ENCODE measurements at regions not wholly inside any gene's neighbourhood (a gene's known extent, or its start where the extent isn't known, plus 50 kb on each side); places are given as distances from the start of the nearest gene placed in this dataset.

DNA sequence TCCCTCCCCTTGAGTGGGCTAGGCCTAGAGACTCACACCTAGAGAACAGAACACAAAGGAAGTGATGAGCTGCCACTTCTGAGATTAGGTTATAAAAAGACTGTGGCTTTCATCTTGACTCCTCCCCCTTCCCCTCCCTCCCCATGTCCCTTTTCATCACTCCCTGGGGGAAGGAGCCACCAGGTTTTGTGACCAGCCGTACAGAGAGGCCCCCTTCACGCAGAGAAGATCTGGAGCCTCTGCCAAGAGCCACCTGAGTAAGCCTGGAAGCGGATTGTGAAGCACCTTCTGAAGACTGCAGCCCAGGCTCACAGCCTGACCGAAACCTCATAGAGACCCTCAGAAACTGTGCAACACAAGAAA is 118.4 kb upstream of the NXT1 start:
- Histone ChIP-seq H3K27ac (no peak overlapping the region), H3K9me3 (no peaks in the 10 kb centered on the region), H3K4me3 (no peak overlapping the region), H3K36me3 (no peaks in the 10 kb centered on the region), H3K4me1 (ENCODE audit: control insufficient read depth in 1 of 2, low read depth in 2 of 2) (peaks cover 0 to 11% of the 10 kb centered on the region in 2 donors), H3K27me3 (replicated peaks; ENCODE audit: insufficient read depth) (no peaks in the 10 kb centered on the region)
- DNase-seq (ENCODE audit: low spot score) (no peak), ATAC-seq (ENCODE audit: insufficient number of reproducible peaks, low FRiP score, low read depth) (no peak)
- TF ChIP-seq, protein P1, sequence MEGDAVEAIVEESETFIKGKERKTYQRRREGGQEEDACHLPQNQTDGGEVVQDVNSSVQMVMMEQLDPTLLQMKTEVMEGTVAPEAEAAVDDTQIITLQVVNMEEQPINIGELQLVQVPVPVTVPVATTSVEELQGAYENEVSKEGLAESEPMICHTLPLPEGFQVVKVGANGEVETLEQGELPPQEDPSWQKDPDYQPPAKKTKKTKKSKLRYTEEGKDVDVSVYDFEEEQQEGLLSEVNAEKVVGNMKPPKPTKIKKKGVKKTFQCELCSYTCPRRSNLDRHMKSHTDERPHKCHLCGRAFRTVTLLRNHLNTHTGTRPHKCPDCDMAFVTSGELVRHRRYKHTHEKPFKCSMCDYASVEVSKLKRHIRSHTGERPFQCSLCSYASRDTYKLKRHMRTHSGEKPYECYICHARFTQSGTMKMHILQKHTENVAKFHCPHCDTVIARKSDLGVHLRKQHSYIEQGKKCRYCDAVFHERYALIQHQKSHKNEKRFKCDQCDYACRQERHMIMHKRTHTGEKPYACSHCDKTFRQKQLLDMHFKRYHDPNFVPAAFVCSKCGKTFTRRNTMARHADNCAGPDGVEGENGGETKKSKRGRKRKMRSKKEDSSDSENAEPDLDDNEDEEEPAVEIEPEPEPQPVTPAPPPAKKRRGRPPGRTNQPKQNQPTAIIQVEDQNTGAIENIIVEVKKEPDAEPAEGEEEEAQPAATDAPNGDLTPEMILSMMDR (IDR thresholded peaks at IDR 0.05), result no peak

DNA sequence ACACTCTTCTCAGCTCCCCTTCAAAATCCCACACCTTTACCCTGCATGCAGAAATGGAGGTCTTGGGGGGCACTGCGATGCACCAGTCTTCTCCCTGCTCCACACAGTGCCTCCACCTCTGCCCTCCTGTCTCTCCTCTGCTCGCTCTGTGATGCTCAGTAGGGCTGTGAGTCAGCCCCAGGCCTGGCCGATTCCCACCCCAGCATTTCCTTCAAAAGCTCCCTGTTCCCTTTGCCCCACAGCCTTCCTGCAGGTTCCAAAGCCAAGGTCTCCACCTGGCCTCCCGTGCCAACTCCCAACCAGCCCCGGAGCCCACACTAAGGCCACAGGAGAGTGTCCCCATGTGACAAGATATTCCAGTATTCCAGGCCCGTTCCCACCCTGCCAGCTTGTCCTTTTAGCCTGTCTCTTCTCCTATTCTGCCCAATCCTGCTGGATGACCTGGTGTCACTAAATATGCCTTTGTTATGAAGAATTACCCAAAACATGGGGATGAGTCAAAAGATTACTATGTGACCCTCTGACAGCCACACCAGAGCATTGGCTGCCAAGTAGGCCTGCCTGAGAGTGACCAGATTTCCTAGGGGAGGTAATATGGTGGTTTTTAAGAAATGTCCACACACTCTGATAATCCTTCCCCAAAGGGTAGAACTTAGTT is 118.9 kb upstream of the NXT1 start:
- H3K27me3 ChIP-seq (replicated peaks; ENCODE audit: insufficient read depth), result no peaks in the 10 kb centered on the region
- H3K4me1 ChIP-seq (ENCODE audit: control insufficient read depth in 1 of 2, low read depth in 2 of 2), result peaks cover 0 to 11% of the 10 kb centered on the region in 2 donors
- no peak for ATAC-seq (ENCODE audit: insufficient number of reproducible peaks, low FRiP score, low read depth)
- DNase-seq (ENCODE audit: low spot score), result no peak
- H3K9me3 ChIP-seq, result no peaks in the 10 kb centered on the region
- no peak overlapping the region for H3K27ac ChIP-seq
- TF ChIP-seq, protein P1 (IDR thresholded peaks at IDR 0.05), result no peak
- H3K36me3 ChIP-seq, result no peaks in the 10 kb centered on the region
- no peak overlapping the region for H3K4me3 ChIP-seq

DNA sequence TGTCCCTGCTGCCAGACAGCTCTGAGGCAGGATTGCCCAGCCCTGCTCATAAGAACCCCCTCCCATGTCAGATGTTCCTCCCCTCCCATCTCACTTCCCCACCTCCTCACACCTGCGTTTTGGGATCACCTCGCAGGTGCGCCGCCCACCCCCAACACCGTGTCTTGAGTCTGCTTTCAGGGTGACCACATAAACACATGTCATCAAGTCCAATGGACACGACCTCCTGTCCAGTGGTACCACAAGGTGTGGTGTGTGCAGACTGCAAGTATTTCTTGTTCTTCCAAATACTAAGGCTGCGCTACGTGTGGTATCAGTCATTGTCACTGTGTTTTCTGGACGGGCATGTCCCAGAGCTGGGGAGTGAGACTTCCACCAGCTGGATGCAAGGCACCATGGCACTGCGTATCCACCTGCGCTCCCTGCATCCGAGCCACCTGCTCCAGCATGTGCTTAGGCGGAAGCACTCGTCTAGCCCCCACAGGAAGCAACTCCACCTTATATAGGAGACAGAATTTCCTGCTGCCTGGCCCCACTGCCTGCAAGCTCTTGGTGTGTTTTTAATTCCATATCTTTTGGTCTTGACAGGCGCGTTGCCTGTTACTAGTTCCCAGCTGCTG is 119.7 kb upstream of the NXT1 start:
- no peak for DNase-seq (ENCODE audit: low spot score)
- no peaks in the 10 kb centered on the region for H3K27me3 ChIP-seq (replicated peaks; ENCODE audit: insufficient read depth)
- ATAC-seq (ENCODE audit: insufficient number of reproducible peaks, low FRiP score, low read depth), result no peak
- H3K27ac ChIP-seq, result no peak overlapping the region
- no peaks in the 10 kb centered on the region for H3K9me3 ChIP-seq
- peaks cover 0 to 11% of the 10 kb centered on the region in 2 donors for H3K4me1 ChIP-seq (ENCODE audit: control insufficient read depth in 1 of 2, low read depth in 2 of 2)
- H3K36me3 ChIP-seq, result no peaks in the 10 kb centered on the region
- TF ChIP-seq, protein P1 (IDR thresholded peaks at IDR 0.05), result no peak
- no peak overlapping the region for H3K4me3 ChIP-seq

DNA sequence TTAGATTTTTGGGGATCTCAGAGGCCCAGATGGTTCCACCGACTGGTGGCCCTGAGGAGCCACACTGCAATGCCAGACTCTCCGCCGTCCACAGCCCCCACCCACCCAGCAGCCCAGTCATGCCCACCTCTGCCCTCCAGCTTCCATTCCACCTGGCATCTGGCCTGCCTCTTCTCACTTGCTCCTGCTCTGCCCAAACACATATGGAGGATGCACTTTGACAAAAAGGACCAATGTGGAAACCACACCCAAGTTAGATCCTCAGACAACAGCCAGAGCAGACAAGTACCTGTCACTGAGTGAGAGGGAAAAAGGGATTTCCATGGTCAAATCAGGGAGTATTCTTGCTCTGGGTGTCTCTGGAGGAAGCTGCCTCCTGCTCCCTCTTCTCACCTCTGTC is 120.6 kb upstream of the NXT1 start:
- Histone ChIP-seq H3K9me3 (no peaks in the 10 kb centered on the region), H3K4me3 (no peak overlapping the region), H3K4me1 (ENCODE audit: control insufficient read depth in 1 of 2, low read depth in 2 of 2) (peaks cover 4 to 11% of the 10 kb centered on the region in 2 donors), H3K27ac (no peak overlapping the region), H3K36me3 (no peaks in the 10 kb centered on the region), H3K27me3 (replicated peaks; ENCODE audit: insufficient read depth) (no peaks in the 10 kb centered on the region)
- DNase-seq (ENCODE audit: low spot score) (no peak), ATAC-seq (ENCODE audit: insufficient number of reproducible peaks, low FRiP score, low read depth) (no peak)
- TF ChIP-seq, protein P1 (IDR thresholded peaks at IDR 0.05), result no peak

DNA sequence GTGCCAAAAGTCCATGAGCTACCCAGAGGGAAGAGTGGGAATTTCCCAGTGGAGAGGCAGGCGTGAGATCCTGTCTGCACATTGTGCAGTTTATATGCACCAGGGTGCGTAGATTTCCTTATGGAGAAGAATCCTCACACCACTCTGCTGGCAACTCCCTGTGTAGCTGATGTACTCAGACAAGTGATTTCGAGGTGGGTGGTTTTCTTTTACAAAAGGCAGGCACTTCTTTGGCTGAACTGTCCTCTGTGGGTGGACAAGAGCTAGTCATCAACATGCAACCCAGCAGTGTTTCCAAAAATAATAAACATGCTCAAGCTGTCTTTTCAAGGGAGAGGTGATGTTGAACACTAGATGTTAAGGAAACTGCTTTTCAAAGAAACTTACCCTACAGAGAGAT is 121.7 kb upstream of the NXT1 start:
- H3K4me3 ChIP-seq, result no peak overlapping the region
- TF ChIP-seq, protein P1 (IDR thresholded peaks at IDR 0.05), result no peak
- H3K36me3 ChIP-seq, result no peaks in the 10 kb centered on the region
- no peak for DNase-seq (ENCODE audit: low spot score)
- H3K27ac ChIP-seq, result no peak overlapping the region
- ATAC-seq (ENCODE audit: insufficient number of reproducible peaks, low FRiP score, low read depth), result no peak
- no peaks in the 10 kb centered on the region for H3K27me3 ChIP-seq (replicated peaks; ENCODE audit: insufficient read depth)
- peaks cover 4 to 11% of the 10 kb centered on the region in 2 donors for H3K4me1 ChIP-seq (ENCODE audit: control insufficient read depth in 1 of 2, low read depth in 2 of 2)
- no peaks in the 10 kb centered on the region for H3K9me3 ChIP-seq
